ENCODE measurements at regions not wholly inside any gene's neighbourhood (a gene's known extent, or its start where the extent isn't known, plus 50 kb on each side); places are given as distances from the start of the nearest gene placed in this dataset.

DNA sequence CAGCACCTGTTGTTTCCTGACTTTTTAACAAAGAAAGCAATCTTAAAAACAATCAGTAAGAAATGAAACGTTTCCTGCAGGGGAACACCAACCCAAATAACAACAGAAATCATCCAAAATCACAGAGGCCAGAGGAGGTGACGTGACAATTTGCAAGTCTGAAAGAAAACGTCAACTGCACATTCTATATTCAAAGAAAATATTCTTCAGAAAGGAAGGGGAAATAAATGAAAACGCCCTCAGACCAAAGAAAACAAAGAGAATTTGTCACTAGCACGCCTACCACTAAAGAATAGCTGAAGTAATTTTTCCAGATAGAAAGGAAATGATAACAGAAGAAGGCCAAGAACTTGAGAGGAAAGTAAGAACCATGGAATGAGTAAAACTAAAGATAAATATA lies 74.4 kb downstream of the CASP3 start (continued):
- TF ChIP-seq, protein P1, sequence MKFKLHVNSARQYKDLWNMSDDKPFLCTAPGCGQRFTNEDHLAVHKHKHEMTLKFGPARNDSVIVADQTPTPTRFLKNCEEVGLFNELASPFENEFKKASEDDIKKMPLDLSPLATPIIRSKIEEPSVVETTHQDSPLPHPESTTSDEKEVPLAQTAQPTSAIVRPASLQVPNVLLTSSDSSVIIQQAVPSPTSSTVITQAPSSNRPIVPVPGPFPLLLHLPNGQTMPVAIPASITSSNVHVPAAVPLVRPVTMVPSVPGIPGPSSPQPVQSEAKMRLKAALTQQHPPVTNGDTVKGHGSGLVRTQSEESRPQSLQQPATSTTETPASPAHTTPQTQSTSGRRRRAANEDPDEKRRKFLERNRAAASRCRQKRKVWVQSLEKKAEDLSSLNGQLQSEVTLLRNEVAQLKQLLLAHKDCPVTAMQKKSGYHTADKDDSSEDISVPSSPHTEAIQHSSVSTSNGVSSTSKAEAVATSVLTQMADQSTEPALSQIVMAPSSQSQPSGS (IDR thresholded peaks at IDR 0.05; ENCODE audit: low read length) = no peak
- TF ChIP-seq SIX5 (IDR thresholded peaks at IDR 0.05; ENCODE audit: low read depth, low read length) = no peak
